HG03558 (cell line): ENCODE measurements at regions not wholly inside any gene's neighbourhood (a gene's known extent, or its start where the extent isn't known, plus 50 kb on each side); places are given as distances from the start of the nearest gene placed in this dataset.
A peak's percentile ranks its signal among the peaks of the same experiment; 100 is the strongest.
"Not testable (repeated sequence)": the region's sequence is repeated elsewhere in the genome, so short reads cannot be mapped to it uniquely, and the experiment has no call there.

Source experiments
- ATAC-seq: cut with Tn5 transposase; IDR thresholded peaks from one replicate; pipeline ENCODE4 v1.9.1; 2021; ENCODE audit warnings: moderate number of reproducible peaks; ENCODE audit not compliant: unreplicated experiment; ENCODE audit errors: extremely low read depth

DNA sequence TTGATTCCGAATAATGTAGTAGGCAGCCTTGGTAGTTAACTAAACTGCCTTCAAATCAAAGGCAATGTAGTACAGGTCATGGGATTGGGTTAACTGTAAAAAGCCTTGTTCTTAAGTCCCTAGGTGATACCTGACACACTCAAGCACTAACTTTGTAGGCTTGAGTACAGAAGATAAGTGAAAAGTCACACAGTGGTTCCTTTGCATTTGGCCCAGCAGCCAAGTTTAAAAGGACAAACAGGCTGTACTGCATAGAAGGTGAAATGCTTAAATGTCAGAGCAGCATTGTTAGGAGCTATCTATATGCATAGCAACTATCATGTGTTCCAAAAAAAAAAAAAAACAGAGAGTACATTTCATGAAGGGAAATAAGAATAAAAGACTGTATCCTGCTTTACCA is 178.4 kb downstream of the ATOH1 start:
- no peak for ATAC-seq

DNA sequence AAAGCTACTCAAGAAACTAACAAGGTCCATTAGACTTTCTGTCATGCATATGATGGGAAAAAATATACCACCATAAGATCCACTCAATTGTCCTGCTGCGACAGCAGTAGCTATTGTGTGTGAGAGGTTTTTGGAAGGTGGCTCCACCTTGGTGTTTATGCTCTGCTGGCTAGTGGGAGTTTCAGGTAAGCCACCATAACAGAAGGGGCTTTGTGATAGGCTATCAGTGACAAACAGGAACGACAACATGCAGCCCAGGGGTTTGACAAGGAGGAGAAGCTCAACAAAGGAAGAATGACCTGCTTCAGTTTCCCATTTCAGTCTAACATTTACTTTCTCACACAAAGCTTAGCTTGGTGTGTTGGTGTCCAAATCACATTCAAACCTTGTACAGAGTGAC is 182.6 kb downstream of the ATOH1 start:
- no peak for ATAC-seq

DNA sequence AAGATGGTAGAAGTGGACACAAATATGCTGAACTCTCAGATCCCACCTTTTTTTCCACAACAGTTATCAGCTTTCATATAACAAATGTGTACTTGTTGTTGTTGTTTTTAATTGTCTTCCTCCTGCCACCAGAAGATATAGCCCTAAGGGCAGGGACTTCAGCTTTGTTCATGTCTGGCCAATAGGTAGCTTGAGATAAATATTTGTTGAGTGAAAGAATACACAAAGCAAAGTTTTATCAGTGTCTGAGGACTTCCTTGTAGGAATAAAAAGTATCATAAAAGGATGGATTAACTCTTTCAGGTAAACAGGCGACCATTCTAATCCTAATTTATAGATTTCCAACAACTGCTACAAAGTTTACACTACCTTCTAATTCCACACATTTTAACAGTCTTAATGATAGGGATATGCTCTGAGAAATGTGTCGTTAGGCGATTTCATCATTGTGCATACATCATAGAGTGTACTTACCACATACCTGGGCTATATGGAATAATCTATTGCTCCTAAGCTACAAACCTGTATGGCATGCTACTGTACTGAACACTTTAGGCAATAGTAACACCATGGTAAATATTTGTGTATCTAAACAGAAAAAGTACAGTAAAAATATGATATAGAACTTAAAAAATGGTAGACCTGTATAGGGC is 186.1 kb downstream of the ATOH1 start:
- ATAC-seq = no peak

DNA sequence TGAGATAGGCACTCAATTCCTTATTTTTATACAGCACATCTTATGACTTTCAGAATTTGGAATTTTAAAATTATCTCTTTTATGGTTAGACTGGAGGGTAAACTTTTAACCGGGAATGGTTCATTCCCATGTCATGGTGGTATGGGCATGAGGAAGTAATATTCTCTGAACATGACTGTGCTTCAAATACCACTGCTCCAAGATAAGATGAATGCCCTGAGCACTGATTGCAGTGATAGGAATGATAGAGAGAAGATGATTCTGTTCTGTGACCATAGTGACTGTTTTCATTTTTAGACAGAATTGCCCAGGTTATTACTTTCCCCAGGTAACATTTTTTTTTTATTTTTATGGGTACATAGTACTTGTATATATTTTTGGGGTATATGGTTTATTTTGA is 187.4 kb downstream of the ATOH1 start:
- ATAC-seq = no peak

DNA sequence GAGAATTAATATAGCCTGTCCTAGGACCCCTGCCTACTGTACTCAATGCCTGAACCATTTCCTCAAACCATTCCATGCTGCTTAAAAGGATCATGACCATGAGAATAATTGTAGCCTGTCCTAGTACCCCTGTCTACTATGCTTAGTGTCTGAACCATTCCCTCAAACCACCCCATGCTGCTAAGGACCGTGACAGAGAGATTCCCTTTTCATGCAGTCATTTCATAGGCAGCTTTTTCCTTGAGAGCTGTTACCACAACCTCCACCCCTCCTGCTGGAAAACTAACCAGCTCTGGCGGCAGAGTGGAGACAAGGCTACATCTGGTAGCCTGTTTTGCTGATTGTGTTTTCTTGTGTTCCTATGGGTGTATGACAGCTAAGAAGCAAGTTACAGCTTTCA is 174.9 kb upstream of the SMARCAD1 start:
- no peak for ATAC-seq

DNA sequence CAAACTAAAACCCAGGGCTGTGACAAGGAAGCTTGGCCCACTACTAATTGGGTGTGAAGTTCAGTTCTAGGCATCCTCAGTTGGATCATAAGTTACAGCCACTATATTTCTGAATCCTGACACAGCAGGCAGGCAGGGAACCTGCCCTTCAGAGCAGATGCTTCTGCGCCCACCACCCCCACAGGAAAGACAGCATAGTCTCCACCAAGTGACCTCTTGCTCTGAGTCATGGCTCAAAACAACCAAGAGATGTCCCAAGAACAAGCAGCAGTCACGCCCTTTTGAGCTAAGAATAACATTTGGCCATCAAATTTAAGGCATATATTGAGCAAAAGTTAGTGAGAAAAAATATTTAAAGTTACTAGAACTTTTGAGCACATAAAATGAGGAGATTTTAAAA is 170.7 kb upstream of the SMARCAD1 start:
- ATAC-seq = no peak

DNA sequence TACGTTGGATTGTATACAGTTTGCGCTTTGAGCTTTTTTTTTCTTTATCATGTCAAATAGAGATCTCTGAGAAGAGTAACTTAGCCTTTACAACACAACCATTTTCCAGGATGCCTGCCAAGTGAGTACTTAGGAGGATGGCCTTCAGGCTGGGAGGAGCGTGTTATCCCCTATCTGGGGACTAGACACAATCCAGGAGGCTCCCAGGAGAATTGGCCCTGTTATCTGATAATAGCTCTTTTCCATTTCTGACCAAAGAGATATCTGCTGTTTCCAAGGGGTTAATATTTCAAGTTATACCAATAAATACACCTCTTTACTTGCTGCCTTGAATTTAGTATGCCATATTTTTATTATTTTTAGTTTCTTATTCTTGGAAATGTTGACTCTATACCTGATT is 169.5 kb upstream of the SMARCAD1 start:
- ATAC-seq = no peak

DNA sequence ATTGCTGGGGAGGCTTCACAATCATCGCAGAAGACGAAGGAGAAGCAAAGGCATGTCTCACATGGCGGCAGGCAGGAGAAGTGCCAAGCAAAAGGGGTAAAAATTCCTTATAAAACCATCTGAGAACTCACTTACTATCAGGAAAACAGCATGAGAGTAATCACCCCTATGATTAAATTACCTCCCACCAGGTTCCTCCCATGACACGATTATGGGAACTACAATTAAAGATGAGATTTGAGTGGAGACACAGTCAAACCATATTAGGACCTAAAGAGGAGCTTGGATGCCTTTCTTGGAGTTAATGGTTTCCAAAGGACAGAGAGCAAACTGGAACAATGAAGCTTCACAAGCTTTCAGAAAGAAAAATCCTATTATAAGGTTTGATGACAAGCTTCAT is 168.4 kb upstream of the SMARCAD1 start:
- ATAC-seq = no peak

DNA sequence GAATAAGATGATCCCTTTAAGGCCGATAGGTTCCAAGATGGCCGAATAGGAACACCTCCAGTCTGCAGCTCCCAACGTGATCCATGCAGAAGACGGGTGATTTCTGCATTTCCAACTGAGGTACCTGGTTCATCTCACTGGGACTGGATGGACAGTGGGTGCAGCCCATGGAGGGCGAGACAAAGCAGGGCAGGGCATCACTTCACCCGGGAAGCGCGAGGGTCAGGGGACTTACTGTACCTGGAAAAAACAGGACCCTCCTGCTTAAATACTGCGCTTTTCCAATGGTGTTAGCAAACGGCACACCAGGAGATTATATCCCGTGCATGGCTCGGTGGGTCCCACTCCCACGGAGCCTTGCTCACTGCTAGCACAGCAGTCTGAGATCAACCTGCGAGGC is 163.2 kb upstream of the SMARCAD1 start:
- not testable (repeated sequence) for ATAC-seq

DNA sequence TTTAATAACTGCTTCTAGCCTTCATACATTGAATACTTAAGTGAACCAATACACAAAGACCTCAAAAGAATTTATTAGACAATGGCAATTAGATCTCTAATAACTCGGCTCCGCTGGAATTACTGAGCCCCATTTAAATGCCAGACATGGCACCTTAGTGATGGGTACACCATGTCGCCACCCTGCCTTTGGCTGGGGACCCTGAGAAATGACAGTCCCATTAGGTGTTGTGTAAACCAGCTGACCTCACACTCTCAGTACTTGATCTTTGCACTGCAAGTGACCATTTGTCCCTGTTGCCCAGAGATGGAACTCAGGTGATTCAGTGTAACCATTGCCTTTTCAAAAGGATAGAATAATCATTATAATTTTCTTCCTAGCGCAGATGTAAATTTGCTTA is 144.6 kb upstream of the SMARCAD1 start:
- ATAC-seq = no peak

DNA sequence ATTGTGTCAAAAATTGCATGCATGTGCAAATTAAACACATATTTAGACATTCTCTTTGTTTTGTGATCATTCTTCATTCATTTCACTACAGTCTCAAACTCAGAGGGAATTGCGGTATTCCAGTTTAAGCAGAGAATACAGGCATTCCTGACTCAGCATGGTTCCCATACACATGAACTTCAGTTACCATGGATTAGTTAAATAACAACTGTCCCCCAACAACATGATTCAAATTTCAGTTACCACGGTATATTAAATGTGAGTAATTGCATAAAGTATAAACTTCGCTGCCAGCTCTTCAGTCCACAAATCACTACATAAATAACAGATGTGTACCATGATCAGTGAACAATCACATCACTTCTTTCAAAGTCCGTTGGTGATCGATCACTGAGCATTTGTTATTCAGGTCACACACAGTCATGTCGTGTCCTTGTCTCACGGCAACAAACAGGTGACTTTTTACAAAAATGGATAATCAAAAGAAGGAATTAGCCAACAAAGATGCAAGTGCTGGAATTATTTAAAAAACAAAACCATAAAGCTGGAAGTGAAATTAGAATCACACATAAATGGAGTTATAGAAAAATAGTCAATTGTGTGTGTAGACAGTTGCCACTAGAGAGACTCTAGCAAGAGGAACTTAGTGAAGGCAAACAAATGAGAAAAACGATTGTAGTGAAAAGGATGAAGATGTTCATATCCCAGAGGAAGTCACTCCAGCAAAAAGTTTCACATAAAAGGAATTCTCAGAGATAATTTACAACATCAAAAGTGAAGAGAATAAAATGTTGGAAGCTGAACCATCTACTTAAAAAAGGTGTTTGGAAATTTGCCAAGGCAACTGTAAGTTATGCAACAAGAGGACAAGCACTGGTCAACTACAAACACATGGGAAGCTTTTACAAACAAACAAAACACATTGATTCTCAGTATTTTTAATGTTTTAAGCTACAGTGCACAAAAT is 138.6 kb upstream of the SMARCAD1 start:
- ATAC-seq = no peak

DNA sequence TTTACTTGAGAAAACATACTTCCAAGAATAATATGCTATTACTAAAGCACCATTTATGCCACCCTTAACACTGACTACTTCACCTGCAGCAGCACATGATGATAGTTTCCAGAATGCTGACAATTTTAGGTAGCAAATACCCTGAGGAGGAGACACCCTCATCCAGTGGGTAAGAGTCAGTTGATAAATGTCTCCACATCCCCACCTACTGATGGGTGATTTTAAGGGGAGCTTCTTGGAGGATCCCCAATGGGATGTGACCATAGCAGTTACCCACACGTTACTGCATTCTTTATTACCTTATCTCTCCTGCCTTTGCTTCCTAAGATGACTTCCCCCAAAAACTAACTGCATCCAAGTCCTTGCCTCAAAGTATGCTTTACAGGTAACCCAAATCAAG is 131.2 kb upstream of the SMARCAD1 start:
- ATAC-seq = no peak

DNA sequence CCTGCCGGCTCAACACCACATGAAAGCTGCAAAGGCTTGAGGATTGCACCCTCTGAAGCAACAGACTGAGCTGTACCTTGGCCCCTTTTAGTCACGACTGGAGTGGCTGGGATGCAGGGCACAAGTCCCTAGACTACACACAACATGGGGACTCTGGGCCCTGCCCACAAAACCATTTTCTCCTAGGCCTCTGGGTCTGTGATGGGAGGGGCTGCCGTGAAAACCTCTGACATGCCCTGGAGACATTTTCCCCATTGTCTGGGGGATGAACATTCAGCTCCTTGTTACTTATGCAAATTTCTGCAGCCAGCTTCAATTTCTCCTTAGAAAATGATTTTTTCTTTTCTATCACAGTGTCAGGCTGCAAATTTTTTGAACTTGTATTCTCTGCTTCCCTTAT is 123.5 kb upstream of the SMARCAD1 start:
- ATAC-seq = no peak

DNA sequence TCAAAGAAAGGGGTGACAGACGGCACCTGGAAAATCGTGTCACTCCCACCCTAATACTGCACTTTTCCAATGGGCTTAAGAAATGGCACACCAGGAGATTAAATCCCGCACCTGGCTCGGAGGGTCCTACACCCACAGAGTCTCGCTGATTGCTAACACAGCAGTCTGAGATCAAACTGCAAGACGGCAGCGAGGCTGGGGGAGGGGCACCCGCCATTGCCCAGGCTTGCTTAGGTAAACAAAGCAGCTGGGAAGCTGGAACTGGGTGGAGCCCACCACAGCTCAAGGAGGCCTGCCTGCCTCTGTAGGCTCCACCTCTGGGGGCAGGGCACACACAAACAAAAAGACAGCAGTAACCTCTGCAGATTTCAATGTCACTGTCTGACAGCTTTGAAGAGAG is 108.5 kb upstream of the SMARCAD1 start:
- not testable (repeated sequence) for ATAC-seq

DNA sequence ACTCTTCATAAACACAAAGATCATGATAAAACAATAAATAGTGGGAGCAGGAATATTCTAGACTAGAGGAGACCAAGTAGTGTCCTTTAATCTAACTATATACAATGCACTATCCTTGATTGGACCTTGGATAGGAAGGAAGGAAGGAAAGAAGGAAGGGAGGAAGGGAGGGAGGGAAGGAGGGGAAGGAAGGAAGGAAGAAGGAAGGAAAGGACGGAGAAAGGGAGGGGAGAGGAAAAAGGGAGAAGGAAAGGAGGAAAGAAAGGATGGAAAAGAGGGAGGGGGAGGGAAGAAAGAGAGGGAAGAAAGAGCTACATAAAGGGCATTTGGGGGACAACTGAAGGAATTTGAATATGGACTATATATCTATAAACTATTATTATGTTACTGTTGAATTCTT is 95.0 kb upstream of the SMARCAD1 start:
- no peak for ATAC-seq

DNA sequence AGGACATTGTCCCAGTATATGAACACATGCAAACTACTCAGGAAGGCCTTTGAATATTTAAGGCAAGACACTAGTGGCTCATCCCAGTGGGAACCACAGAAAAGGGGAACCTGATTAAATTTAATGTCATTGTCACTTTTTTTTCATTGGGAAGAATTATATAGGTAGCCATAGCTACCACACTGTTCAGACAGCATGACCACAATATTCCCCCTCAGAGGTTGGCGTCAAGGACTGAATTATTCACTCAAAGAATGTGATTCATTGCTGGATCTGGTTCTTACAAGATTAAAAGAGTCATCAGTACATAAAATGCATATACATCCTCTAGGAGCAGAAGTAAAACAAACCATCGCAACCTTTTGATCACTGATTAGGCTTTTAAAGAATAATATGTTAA is 92.0 kb upstream of the SMARCAD1 start:
- ATAC-seq = no peak

DNA sequence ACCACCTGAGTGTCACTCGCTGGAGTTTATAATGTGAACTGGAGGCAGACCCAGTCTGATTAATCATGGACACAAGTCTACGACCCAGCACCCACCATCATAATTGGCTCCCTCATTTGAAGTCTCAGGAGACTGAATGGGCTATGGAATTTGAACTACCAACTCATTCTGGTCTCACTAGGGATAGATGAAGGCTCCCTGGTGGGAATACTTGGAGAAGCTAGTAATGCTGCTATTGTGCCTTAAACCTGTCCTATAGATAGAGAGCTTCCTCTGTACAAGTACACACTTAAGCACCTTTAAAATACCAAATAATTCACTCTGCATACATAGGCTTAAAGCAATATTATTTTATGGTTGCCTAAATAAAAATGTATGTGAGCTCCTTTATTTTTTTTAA is 90.8 kb upstream of the SMARCAD1 start:
- no peak for ATAC-seq

DNA sequence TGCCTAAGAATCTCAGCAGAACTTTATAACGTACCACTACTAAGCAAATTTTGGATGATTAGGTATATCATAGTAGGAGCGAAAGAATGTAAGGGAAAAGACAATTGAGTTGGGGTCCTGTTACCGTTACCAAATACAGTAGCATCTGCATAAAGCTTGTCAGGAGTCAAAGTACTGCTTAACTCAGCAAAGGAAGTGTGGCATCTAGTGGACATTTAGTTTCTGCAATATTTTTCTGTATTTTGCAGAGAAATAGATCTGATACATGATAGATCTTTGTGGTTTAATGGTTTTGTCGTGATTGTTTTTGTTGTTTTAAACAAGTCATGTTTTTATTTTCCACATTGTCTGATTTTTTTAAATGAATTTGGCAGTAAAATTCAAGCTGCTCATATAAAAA is 81.0 kb upstream of the SMARCAD1 start:
- no peak for ATAC-seq

DNA sequence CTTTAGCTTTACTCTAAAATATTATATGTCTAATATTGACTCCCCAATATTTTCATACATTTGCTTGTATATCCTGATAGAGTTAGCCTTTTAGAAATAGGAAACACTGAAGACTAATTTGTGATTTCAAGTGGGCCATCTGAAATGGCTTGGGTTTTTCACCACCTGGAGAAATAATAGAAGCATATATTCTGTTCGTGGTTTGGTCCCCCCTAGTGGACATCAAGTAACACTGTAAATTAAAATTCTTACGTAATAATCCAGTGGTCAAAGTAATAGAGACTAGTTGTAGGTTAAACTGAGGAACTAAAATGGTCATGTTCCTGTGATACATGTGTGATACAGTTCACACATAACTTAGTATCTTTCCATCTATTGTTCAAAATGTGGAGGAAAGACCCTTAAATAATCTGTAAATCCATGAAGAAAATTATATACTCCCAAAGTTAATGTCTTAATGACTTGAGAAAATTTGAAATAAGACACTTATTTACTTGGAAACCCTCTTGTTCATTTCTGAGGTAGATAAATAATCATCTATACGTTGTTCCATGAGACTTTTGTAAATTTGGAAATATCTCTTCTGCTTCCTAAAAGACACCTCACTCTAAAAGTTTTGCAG is 79.8 kb upstream of the SMARCAD1 start:
- ATAC-seq = peak; percentile 73

DNA sequence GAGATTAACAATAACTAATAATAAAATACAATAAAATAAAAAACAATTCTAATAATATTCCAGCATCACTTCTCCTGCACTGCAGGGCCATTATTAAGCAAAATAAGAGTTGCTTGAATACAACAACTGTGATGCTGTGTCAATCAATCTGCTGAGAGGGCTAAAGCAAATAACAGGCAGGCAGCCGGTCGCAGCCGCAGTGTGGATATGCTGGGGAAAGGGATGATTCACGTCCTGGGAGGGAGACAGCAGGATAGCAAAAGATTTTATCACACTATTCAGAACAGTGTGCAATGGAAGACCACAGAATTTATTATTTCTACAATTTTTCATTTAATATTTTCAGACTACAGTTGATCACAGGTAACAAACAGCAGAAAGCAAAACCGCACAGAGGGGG is 76.5 kb upstream of the SMARCAD1 start:
- no peak for ATAC-seq

DNA sequence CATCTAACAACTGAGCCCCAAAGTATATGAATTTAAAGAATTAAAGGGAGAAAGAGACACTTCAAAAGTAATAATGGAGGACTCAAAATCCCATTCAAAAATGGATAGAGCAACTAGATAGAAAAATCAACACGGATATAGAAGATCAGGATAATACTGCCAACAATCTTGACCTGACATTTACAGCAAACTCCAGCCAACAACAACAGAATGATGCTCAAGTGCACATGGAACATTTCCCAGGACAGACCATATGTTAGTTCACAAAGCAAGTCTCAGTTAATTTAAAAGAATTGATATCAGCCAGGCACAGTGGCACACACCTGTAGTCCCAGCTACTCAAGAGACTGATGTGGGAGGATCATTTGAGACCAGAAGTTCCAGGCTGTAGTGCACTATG is 72.0 kb upstream of the SMARCAD1 start:
- no peak for ATAC-seq
